H1 (cell line): ENCODE measurements at regions not wholly inside any gene's neighbourhood (a gene's known extent, or its start where the extent isn't known, plus 50 kb on each side); places are given as distances from the start of the nearest gene placed in this dataset.

Experiments
- CTCF ChIA-PET: fragments of 300-600 bp; sonication (Branson Sonifier 250); formaldehyde crosslinking; loops from one replicate; lab custom pipeline; 2021; ENCODE audit not compliant: partially characterized antibody; lab: Charles Lee
- POLR2A ChIA-PET: fragments of 300-600 bp; sonication (Branson Sonifier 250); formaldehyde crosslinking; loops from one replicate; lab custom pipeline; 2021; ENCODE audit warnings: inconsistent platforms; ENCODE audit not compliant: partially characterized antibody; lab: Charles Lee
- DNase-seq, 2 experiments: peaks; one replicate each; pipeline versions ENCODE4 v3.0.0 to v3.0.0-alpha.2; 2010 to 2022; ENCODE audit warnings: low spot score in 2 of 2, low read depth in 1 of 2, mixed read lengths in 1 of 2
- FAIRE-seq: peaks from 2 replicates; lab custom pipeline; 2011; peaks lifted over from hg19 to GRCh38; lab: Jason Lieb, UNC
- H2AFZ ChIP-seq: 2 replicates; pipeline ENCODE4 v1.8.1; 2012; ENCODE audit warnings: low read length, inconsistent platforms
- H2AK5ac ChIP-seq: 2 replicates; pipeline ENCODE4 v1.6.1; 2013; ENCODE audit warnings: low read depth, low read length
- H2BK120ac ChIP-seq: replicated peaks from 2 replicates; pipeline ENCODE3; 2013; ENCODE audit warnings: low read depth, low read length, inconsistent platforms
- H2BK12ac ChIP-seq: 2 replicates; pipeline ENCODE4 v1.6.1; 2013; ENCODE audit warnings: low read depth, low read length
- H2BK15ac ChIP-seq: 2 replicates; pipeline ENCODE4 v1.6.1; 2013; ENCODE audit warnings: low read length
- H2BK20ac ChIP-seq: 2 replicates; pipeline ENCODE4 v1.6.1; 2013; ENCODE audit warnings: low read length
- H2BK5ac ChIP-seq: 2 replicates; pipeline ENCODE4 v1.6.1; 2013; ENCODE audit warnings: low read depth, low read length
- H3K14ac ChIP-seq: 2 replicates; pipeline ENCODE4 v1.6.1; 2013; ENCODE audit warnings: inconsistent platforms; ENCODE audit not compliant: insufficient read length
- H3K18ac ChIP-seq: 2 replicates; pipeline ENCODE4 v1.6.1; 2013; ENCODE audit warnings: low read length; ENCODE audit errors: extremely low read depth
- H3K23ac ChIP-seq: 2 replicates; pipeline ENCODE4 v1.6.1; 2013; ENCODE audit warnings: inconsistent platforms; ENCODE audit not compliant: insufficient read length
- H3K23me2 ChIP-seq: 2 replicates; pipeline ENCODE4 v1.6.1; 2013; ENCODE audit warnings: low read depth, low read length
- H3K27ac ChIP-seq: 2 replicates; pipeline ENCODE4 v1.6.1; 2011; ENCODE audit warnings: low read depth, low read length, inconsistent platforms
- H3K27me3 ChIP-seq, 4 experiments: replicated peaks in 1 of 4; 1 replicate in 1 of 4; 2 replicates in 3 of 4; pipeline versions ENCODE4 v1.6.1 to v1.8.1; 2011 to 2013; ENCODE audit warnings: low read length in 3 of 4, mild to moderate bottlenecking in 3 of 4, inconsistent platforms in 2 of 4, mixed read lengths in 2 of 4, moderate library complexity in 1 of 4; ENCODE audit not compliant: control insufficient read depth in 3 of 4, insufficient read depth in 3 of 4; ENCODE audit errors: extremely low read depth in 1 of 4
- H3K36me3 ChIP-seq, 4 experiments: 2 replicates each; pipeline versions ENCODE4 v1.6.1 to v1.8.1; 2011 to 2013; ENCODE audit warnings: mild to moderate bottlenecking in 4 of 4, low read length in 3 of 4, moderate library complexity in 2 of 4, control low read depth in 1 of 4, inconsistent platforms in 1 of 4; ENCODE audit not compliant: insufficient read depth in 4 of 4, control insufficient read depth in 2 of 4
- H3K4ac ChIP-seq: replicated peaks from 2 replicates; pipeline ENCODE3; 2013; ENCODE audit warnings: low read length, low read depth, mixed read lengths, inconsistent platforms; ENCODE audit not compliant: insufficient read length
- H3K4me1 ChIP-seq, 4 experiments: replicated peaks in 1 of 4; 1 replicate in 1 of 4; 2 replicates in 3 of 4; pipeline versions ENCODE4 v1.6.1 to v1.8.1; 2011 to 2013; ENCODE audit warnings: low read length in 3 of 4, inconsistent platforms in 2 of 4, mixed read lengths in 1 of 4; ENCODE audit not compliant: insufficient read depth in 4 of 4, control insufficient read depth in 3 of 4
- H3K4me2 ChIP-seq, 2 experiments: 2 replicates each; pipeline versions ENCODE4 v1.6.1 to v1.8.1; 2011 to 2013; ENCODE audit warnings: low read depth in 2 of 2, low read length in 2 of 2, control low read depth in 1 of 2, inconsistent platforms in 1 of 2, mild to moderate bottlenecking in 1 of 2; ENCODE audit not compliant: insufficient read depth in 1 of 2
- H3K4me3 ChIP-seq, 4 experiments: fragments of 200-600, 300-600 bp in 1 of 4; sonication (generic), shearing (Covaris generic), sonication (Bioruptor Twin) in 1 of 4; 2 replicates each; pipeline versions ENCODE4 v1.5.1 to v1.8.1; 2011 to 2016; ENCODE audit warnings: low read length in 4 of 4, low read depth in 3 of 4, control low read depth in 2 of 4, inconsistent platforms in 2 of 4, mild to moderate bottlenecking in 2 of 4, mixed read lengths in 1 of 4, moderate library complexity in 1 of 4; ENCODE audit not compliant: insufficient read depth in 2 of 4; ENCODE audit errors: extremely low read depth in 1 of 4
- H3K56ac ChIP-seq: replicated peaks from 2 replicates; pipeline ENCODE3; 2013; ENCODE audit warnings: low read depth, mild to moderate bottlenecking, mixed read lengths, low read length, inconsistent platforms; ENCODE audit not compliant: insufficient read length
- H3K79me1 ChIP-seq: 2 replicates; pipeline ENCODE4 v1.6.1; 2013; ENCODE audit warnings: low read depth, low read length, control low read depth
- H3K79me2 ChIP-seq, 2 experiments: 2 replicates each; pipeline versions ENCODE4 v1.6.1 to v1.8.1; 2012 to 2013; ENCODE audit warnings: low read length in 2 of 2, mild to moderate bottlenecking in 2 of 2, inconsistent platforms in 1 of 2; ENCODE audit not compliant: insufficient read depth in 2 of 2, control insufficient read depth in 1 of 2
- H3K9ac ChIP-seq, 4 experiments: replicated peaks in 1 of 4; 1 replicate in 1 of 4; 2 replicates in 3 of 4; pipeline versions ENCODE4 v1.6.1 to v1.8.1; 2011 to 2013; ENCODE audit warnings: low read depth in 3 of 4, low read length in 3 of 4, control low read depth in 2 of 4, mild to moderate bottlenecking in 2 of 4, moderate library complexity in 2 of 4, inconsistent platforms in 1 of 4; ENCODE audit errors: extremely low read depth in 1 of 4
- H3K9me3 ChIP-seq, 2 experiments: 2 replicates each; pipeline versions ENCODE4 v1.6.1 to v1.8.1; 2012 to 2013; ENCODE audit warnings: mild to moderate bottlenecking in 2 of 2, moderate library complexity in 2 of 2, control low read depth in 1 of 2, inconsistent platforms in 1 of 2, low read depth in 1 of 2, low read length in 1 of 2, mixed read lengths in 1 of 2; ENCODE audit not compliant: insufficient read depth in 2 of 2
- H4K20me1 ChIP-seq, 2 experiments: replicated peaks in 1 of 2; 2 replicates each; pipeline versions ENCODE3 to v1.8.1; 2011 to 2013; ENCODE audit warnings: inconsistent platforms in 2 of 2, low read length in 2 of 2, mild to moderate bottlenecking in 1 of 2; ENCODE audit not compliant: insufficient read depth in 2 of 2, control insufficient read depth in 1 of 2
- H4K5ac ChIP-seq: 2 replicates; pipeline ENCODE4 v1.6.1; 2013; ENCODE audit warnings: low read length, low read depth, mixed read lengths, inconsistent platforms; ENCODE audit not compliant: insufficient read length
- H4K8ac ChIP-seq: 2 replicates; pipeline ENCODE4 v1.8.0; 2013; ENCODE audit warnings: mild to moderate bottlenecking, moderate library complexity, low read length, inconsistent platforms; ENCODE audit not compliant: insufficient read depth; ENCODE audit errors: extremely low read depth
- H4K91ac ChIP-seq: replicated peaks from 2 replicates; pipeline ENCODE3; 2013; ENCODE audit warnings: low read length, mixed read lengths, inconsistent platforms; ENCODE audit not compliant: insufficient read length
- RFX5 ChIP-seq: IDR thresholded peaks from 2 replicates; pipeline ENCODE4 v1.6.1; 2011; ENCODE audit warnings: low read depth, low read length, improper control_type of control experiment, borderline replicate concordance
- SAP30 ChIP-seq: fragments of 300-600 bp; sonication (generic); IDR thresholded peaks from 2 replicates; pipeline ENCODE4 v1.7.1; 2012; ENCODE audit warnings: low read length, moderate library complexity, mild to moderate bottlenecking, inconsistent platforms; ENCODE audit not compliant: insufficient read depth, insufficient replicate concordance
- ZNF274 ChIP-seq: IDR thresholded peaks from 2 replicates; pipeline ENCODE4 v1.7.0; 2012; ENCODE audit warnings: low read length, borderline replicate concordance; ENCODE audit errors: extremely low read depth
- WGBS, 2 experiments: shearing (Covaris generic) in 1 of 2; methylation state at CpG; one replicate each; pipeline versions ENCODE4 v1.1.6 to v1.1.7; 2013 to 2015; ENCODE audit warnings: low lambda C conversion rate in 2 of 2, mixed read lengths in 2 of 2, inconsistent platforms in 1 of 2, low coverage in 1 of 2, missing lambda C conversion rate in 1 of 2; ENCODE audit not compliant: insufficient replicate concordance in 2 of 2, insufficient coverage in 1 of 2, insufficient read length in 1 of 2; ENCODE audit errors: extremely low coverage in 1 of 2, missing lambda C conversion rate in 1 of 2; 5-methylcytosine and 5-hydroxymethylcytosine counted together
- TF ChIP-seq, protein P1 (sequence below): IDR thresholded peaks from 2 replicates; pipeline ENCODE4 v1.6.1; 2012; ENCODE audit warnings: inconsistent platforms

DNA sequence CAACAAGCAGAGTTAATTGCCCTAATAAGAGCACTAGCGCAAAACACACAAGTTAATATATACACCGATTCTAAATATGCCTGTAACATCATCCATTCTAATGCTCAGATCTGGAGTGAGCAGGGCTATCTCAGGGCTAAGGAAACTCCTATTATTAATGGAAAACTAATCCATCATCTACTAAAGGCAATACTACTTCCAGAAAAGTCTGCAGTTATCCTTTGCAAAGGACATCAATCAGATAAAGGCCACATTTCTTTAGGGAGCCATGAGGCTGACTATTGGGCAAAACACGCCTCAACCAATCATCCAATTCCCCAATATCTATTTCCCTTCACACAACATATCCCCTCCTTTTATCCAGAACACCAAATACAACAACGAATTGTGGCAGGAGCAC lies 1032.3 kb upstream of the NUDT12 start:
- Histone ChIP-seq H3K27me3 (no peaks in the 10 kb centered on the region), H4K20me1 (no peaks in the 10 kb centered on the region), H3K14ac (no peak overlapping the region), H2AFZ (no peak overlapping the region), H3K56ac (no peak overlapping the region), H3K36me3 (no peaks in the 10 kb centered on the region), H3K79me1 (no peaks in the 10 kb centered on the region), H3K27ac (no peak overlapping the region), H4K8ac (no peak overlapping the region), H3K4me2 (no peak overlapping the region), H3K18ac (no peak overlapping the region), H3K23me2 (no peaks in the 10 kb centered on the region), H3K4me3 (no peak overlapping the region), H3K4ac (no peak overlapping the region), H3K9ac (no peak overlapping the region), H3K23ac (no peak overlapping the region), H2BK5ac (no peak overlapping the region), H3K9me3 (peaks cover 9 to 20% of the 10 kb centered on the region in 2 experiments; a peak in 3 of 4 replicates), H2AK5ac (no peak overlapping the region), H4K91ac (no peak overlapping the region), H4K5ac (no peak overlapping the region), H2BK20ac (no peak overlapping the region), H2BK12ac (no peak overlapping the region), H3K4me1 (no peaks in the 10 kb centered on the region), H3K79me2 (no peaks in the 10 kb centered on the region), H2BK15ac (no peak overlapping the region), H2BK120ac (no peak overlapping the region)
- CTCF ChIA-PET, result no interaction called here
- WGBS, 2 experiments, result 92% methylated on average over 4 of the region's 4 CpGs; no CpG with 5 or more reads in 1 of the 2 experiments
- POLR2A ChIA-PET, result no interaction called here
- FAIRE-seq (no peak), DNase-seq (no peak)
- TF ChIP-seq ZNF274 (no peak), RFX5 (no peak), SAP30 (no peak)
- TF ChIP-seq, protein P1, sequence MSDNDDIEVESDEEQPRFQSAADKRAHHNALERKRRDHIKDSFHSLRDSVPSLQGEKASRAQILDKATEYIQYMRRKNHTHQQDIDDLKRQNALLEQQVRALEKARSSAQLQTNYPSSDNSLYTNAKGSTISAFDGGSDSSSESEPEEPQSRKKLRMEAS, result no peak
